H9 (cell line): ENCODE measurements at regions not wholly inside any gene's neighbourhood (a gene's known extent, or its start where the extent isn't known, plus 50 kb on each side); places are given as distances from the start of the nearest gene placed in this dataset.
A peak's percentile ranks its signal among the peaks of the same experiment; 100 is the strongest.

Experiments
- DNase-seq: peaks from one replicate; pipeline ENCODE4 v3.0.0-alpha.2; 2017
- H2AFZ ChIP-seq: one replicate; pipeline ENCODE4 v1.6.1; 2013; ENCODE audit warnings: mild to moderate bottlenecking, low read length, control low read depth, moderate library complexity
- H2AK5ac ChIP-seq: 2 replicates; pipeline ENCODE4 v1.6.1; 2013; ENCODE audit warnings: low read length, control low read depth, mixed read lengths; ENCODE audit not compliant: insufficient read length
- H2BK120ac ChIP-seq: one replicate; pipeline ENCODE4 v1.6.1; 2013; ENCODE audit warnings: low read depth, mild to moderate bottlenecking, low read length, control low read depth, inconsistent platforms; ENCODE audit not compliant: poor library complexity, severe bottlenecking
- H2BK12ac ChIP-seq: 2 replicates; pipeline ENCODE4 v1.6.1; 2013; ENCODE audit warnings: low read length, control low read depth, mixed read lengths, low read depth; ENCODE audit not compliant: insufficient read length
- H2BK15ac ChIP-seq: 2 replicates; pipeline ENCODE4 v1.6.1; 2013; ENCODE audit warnings: low read depth, low read length, control low read depth
- H2BK20ac ChIP-seq: one replicate; pipeline ENCODE4 v1.6.1; 2013; ENCODE audit warnings: low read depth, mild to moderate bottlenecking, low read length, control low read depth, inconsistent platforms; ENCODE audit not compliant: poor library complexity, severe bottlenecking
- H2BK5ac ChIP-seq: 2 replicates; pipeline ENCODE4 v1.6.1; 2013; ENCODE audit warnings: low read length, control low read depth, mixed read lengths; ENCODE audit not compliant: insufficient read length
- H3K14ac ChIP-seq: 2 replicates; pipeline ENCODE4 v1.6.1; 2013; ENCODE audit warnings: low read length, control low read depth; ENCODE audit not compliant: insufficient read depth
- H3K18ac ChIP-seq: 2 replicates; pipeline ENCODE4 v1.6.1; 2013; ENCODE audit warnings: low read depth, mild to moderate bottlenecking, mixed read lengths, low read length, control low read depth; ENCODE audit not compliant: insufficient read length
- H3K23ac ChIP-seq: 2 replicates; pipeline ENCODE4 v1.6.1; 2013; ENCODE audit warnings: low read length, control low read depth, mixed read lengths, low read depth; ENCODE audit not compliant: insufficient read length
- H3K23me2 ChIP-seq: 2 replicates; pipeline ENCODE4 v1.6.1; 2013; ENCODE audit warnings: low read depth, mild to moderate bottlenecking, mixed read lengths, low read length, control low read depth; ENCODE audit not compliant: insufficient read length, poor library complexity, severe bottlenecking
- H3K27ac ChIP-seq: 2 replicates; pipeline ENCODE4 v1.5.1; 2013; ENCODE audit warnings: low read length, control low read depth, mixed read lengths, low read depth; ENCODE audit not compliant: insufficient read length
- H3K27me3 ChIP-seq: 2 replicates; pipeline ENCODE4 v1.6.1; 2013; ENCODE audit warnings: low read length, control low read depth, inconsistent platforms; ENCODE audit not compliant: insufficient read depth
- H3K4ac ChIP-seq: 2 replicates; pipeline ENCODE4 v1.6.1; 2013; ENCODE audit warnings: low read depth, mild to moderate bottlenecking, control low read depth, inconsistent platforms, low read length, moderate library complexity
- H3K4me1 ChIP-seq: 2 replicates; pipeline ENCODE4 v1.6.1; 2013; ENCODE audit warnings: low read length, control low read depth, inconsistent platforms; ENCODE audit not compliant: insufficient read depth
- H3K4me2 ChIP-seq: 2 replicates; pipeline ENCODE4 v1.6.1; 2013; ENCODE audit warnings: low read length, control low read depth, mixed read lengths; ENCODE audit not compliant: insufficient read length, insufficient read depth
- H3K56ac ChIP-seq: 2 replicates; pipeline ENCODE4 v1.6.1; 2013; ENCODE audit warnings: low read depth, mild to moderate bottlenecking, mixed read lengths, low read length, control low read depth; ENCODE audit not compliant: insufficient read length
- H3K79me1 ChIP-seq: 2 replicates; pipeline ENCODE4 v1.6.1; 2013; ENCODE audit warnings: low read depth, mild to moderate bottlenecking, moderate library complexity, low read length, control low read depth, inconsistent platforms; ENCODE audit not compliant: insufficient read depth, poor library complexity, severe bottlenecking
- H3K79me2 ChIP-seq: 2 replicates; pipeline ENCODE4 v1.6.1; 2013; ENCODE audit warnings: low read length, control low read depth, inconsistent platforms; ENCODE audit not compliant: insufficient read depth
- H3K9ac ChIP-seq: 2 replicates; pipeline ENCODE4 v1.6.1; 2013; ENCODE audit warnings: low read length, control low read depth, mixed read lengths; ENCODE audit not compliant: insufficient read length; ENCODE audit errors: extremely low read depth
- H3K9me3 ChIP-seq: one replicate; pipeline ENCODE4 v1.6.1; 2013; ENCODE audit warnings: low read depth, low read length, inconsistent platforms; ENCODE audit not compliant: control insufficient read depth
- H3T11ph ChIP-seq: one replicate; pipeline ENCODE4 v1.6.1; 2013; ENCODE audit warnings: mild to moderate bottlenecking, low read length, control low read depth, inconsistent platforms
- H4K20me1 ChIP-seq: one replicate; pipeline ENCODE4 v1.6.1; 2013; ENCODE audit not compliant: control insufficient read depth, insufficient read length, insufficient read depth
- H4K5ac ChIP-seq: 2 replicates; pipeline ENCODE4 v1.6.1; 2013; ENCODE audit warnings: low read depth, mild to moderate bottlenecking, mixed read lengths, low read length, control low read depth; ENCODE audit not compliant: insufficient read length
- H4K8ac ChIP-seq: replicated peaks from 2 replicates; pipeline ENCODE4 v1.6.1; 2013; ENCODE audit warnings: low read length, control low read depth, mixed read lengths, low read depth; ENCODE audit not compliant: insufficient read length
- H4K91ac ChIP-seq: 2 replicates; pipeline ENCODE4 v1.6.1; 2013; ENCODE audit warnings: low read depth, mild to moderate bottlenecking, moderate library complexity, mixed read lengths, low read length, control low read depth; ENCODE audit not compliant: insufficient read length
- H3K27ac Mint-ChIP-seq, 3 experiments: 2 replicates in 2 of 3; 3 replicates in 1 of 3; pipeline ENCODE4 v1.8.0; 2020 to 2021; ENCODE audit warnings: mixed read lengths in 3 of 3, mild to moderate bottlenecking in 1 of 3, moderate library complexity in 1 of 3
- H3K27me3 Mint-ChIP-seq: 2 replicates; pipeline ENCODE4 v1.8.0; 2021; ENCODE audit warnings: low read depth, mild to moderate bottlenecking, moderate library complexity, mixed read lengths
- H3K36me3 Mint-ChIP-seq, 3 experiments: 2 replicates in 2 of 3; 3 replicates in 1 of 3; pipeline ENCODE4 v1.8.0; 2020 to 2021; ENCODE audit warnings: low read depth in 3 of 3, mixed read lengths in 3 of 3; ENCODE audit not compliant: insufficient read depth in 1 of 3
- H3K4me1 Mint-ChIP-seq, 2 experiments: 2 replicates each; pipeline ENCODE4 v1.8.0; 2020; ENCODE audit warnings: mixed read lengths in 2 of 2
- H3K4me3 Mint-ChIP-seq, 2 experiments: 2 replicates in 1 of 2; 3 replicates in 1 of 2; pipeline ENCODE4 v1.8.0; 2020 to 2021; ENCODE audit warnings: mild to moderate bottlenecking in 2 of 2, mixed read lengths in 2 of 2, moderate library complexity in 1 of 2
- H3K9me3 Mint-ChIP-seq, 2 experiments: 2 replicates in 1 of 2; 3 replicates in 1 of 2; pipeline ENCODE4 v1.8.0; 2020; ENCODE audit warnings: mild to moderate bottlenecking in 2 of 2, mixed read lengths in 2 of 2, moderate library complexity in 1 of 2
- CTCF ChIP-seq: fragments of 200-600 bp; sonication (generic); conservative IDR thresholded peaks from 3 replicates; pipeline ENCODE4 v1.8.0; 2021; ENCODE audit warnings: antibody characterized with exemption, mild to moderate bottlenecking
- WGBS: extraction: QIAGEN DNeasy Blood & Tissue Kit; methylation state at CpG from one replicate; pipeline ENCODE4 v1.1.7; 2013; ENCODE audit warnings: missing lambda C conversion rate, low lambda C conversion rate, mixed read lengths; ENCODE audit not compliant: insufficient read length; ENCODE audit errors: extremely low coverage; 5-methylcytosine and 5-hydroxymethylcytosine counted together

- no CpG with 5 or more reads among the region's 6 CpGs for WGBS
- no peaks in the 10 kb centered on the region; the same call in 1 of the 2 replicates for H3K27me3 Mint-ChIP-seq
- H2AK5ac ChIP-seq: no peak overlapping the region
- H2BK12ac ChIP-seq: no peak overlapping the region
- H3K9ac ChIP-seq: no peak overlapping the region
- peak overlapping the region; percentile 29 for H2AFZ ChIP-seq
- no peaks in the 10 kb centered on the region for H3K23me2 ChIP-seq
- no peak overlapping the region for H2BK15ac ChIP-seq
- H4K8ac ChIP-seq: no peak overlapping the region
- no peak overlapping the region for H3K4me2 ChIP-seq
- H3K56ac ChIP-seq: no peak overlapping the region
- no peak overlapping the region for H3T11ph ChIP-seq
- peaks cover 6 to 17% (median 8%) of the 10 kb centered on the region in 3 experiments; a peak in 5 of 7 replicates for H3K36me3 Mint-ChIP-seq
- H3K4me3 Mint-ChIP-seq: no peak overlapping the region
- no peak overlapping the region for H3K14ac ChIP-seq
- no peak overlapping the region for H3K4ac ChIP-seq
- H3K4me1 Mint-ChIP-seq: peaks cover 2 to 10% of the 10 kb centered on the region in 2 experiments; a peak in 3 of 4 replicates
- no peak overlapping the region for H2BK5ac ChIP-seq
- H3K27me3 ChIP-seq: no peaks in the 10 kb centered on the region
- no peak overlapping the region for H3K27ac ChIP-seq
- H3K79me1 ChIP-seq: no peaks in the 10 kb centered on the region
- H3K79me2 ChIP-seq: no peaks in the 10 kb centered on the region
- H3K23ac ChIP-seq: no peak overlapping the region
- no peaks in the 10 kb centered on the region for H4K20me1 ChIP-seq
- TF ChIP-seq CTCF: no peak
- no peak overlapping the region for H4K91ac ChIP-seq
- H3K18ac ChIP-seq: no peak overlapping the region
- peaks cover 12 to 14% of the 10 kb centered on the region in 2 experiments; a peak in 4 of 5 replicates for H3K9me3 Mint-ChIP-seq
- H2BK20ac ChIP-seq: no peak overlapping the region
- no peaks in the 10 kb centered on the region for H3K9me3 ChIP-seq
- no peak overlapping the region for H3K27ac Mint-ChIP-seq
- H4K5ac ChIP-seq: no peak overlapping the region
- no peak overlapping the region for H2BK120ac ChIP-seq
- no peaks in the 10 kb centered on the region for H3K4me1 ChIP-seq
- DNase-seq: no peak
Observed at GRCh38 chr3:106255870-106256248, 387.0 kb upstream of the CBLB start.
